ENCODE measurements at regions not wholly inside any gene's neighbourhood (a gene's known extent, or its start where the extent isn't known, plus 50 kb on each side); places are given as distances from the start of the nearest gene placed in this dataset.
A peak's percentile ranks its signal among the peaks of the same experiment; 100 is the strongest.
"Not testable (repeated sequence)": the region's sequence is repeated elsewhere in the genome, so short reads cannot be mapped to it uniquely, and the experiment has no call there.

DNA sequence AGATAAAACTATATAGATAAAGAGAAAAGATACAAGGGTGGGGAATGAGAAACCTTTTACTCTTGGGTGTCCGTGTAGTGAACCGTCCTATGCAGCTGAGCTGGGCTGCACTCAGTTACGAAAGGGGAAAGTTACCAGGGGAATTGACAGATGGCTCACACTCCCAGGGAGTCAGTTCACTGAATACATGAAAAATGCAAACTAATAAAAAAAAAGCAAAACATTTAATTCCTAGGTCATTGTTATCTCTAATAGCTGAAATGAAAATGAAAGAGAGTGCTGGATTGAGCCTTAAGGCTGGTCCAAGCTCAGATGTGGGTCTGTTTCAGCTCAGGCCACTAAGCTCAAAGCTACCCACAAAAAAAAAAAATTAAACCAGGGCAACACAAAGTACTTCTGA is 138.0 kb downstream of the THBS2 start:
- no peak overlapping the region for H3K4me2 ChIP-seq (ENCODE audit: low read length)
- H3K23ac ChIP-seq (ENCODE audit: low read length): no peak overlapping the region
- H3K9ac ChIP-seq (ENCODE audit: low read length): no peak overlapping the region
- H4K8ac ChIP-seq (ENCODE audit: low read depth, low read length): no peak overlapping the region
- no peak overlapping the region for H2BK15ac ChIP-seq (replicated peaks; ENCODE audit: low read depth)
- no peak overlapping the region for H3K56ac ChIP-seq (ENCODE audit: low read length)
- H2BK120ac ChIP-seq (ENCODE audit: low read depth, low read length): no peak overlapping the region
- no peak overlapping the region for H3K4me3 ChIP-seq (ENCODE audit: low read length)
- peaks cover 2% of the 10 kb centered on the region for H3K4me1 ChIP-seq (ENCODE audit: control insufficient read depth, low read depth, low read length)
- no peak overlapping the region for H3K27ac ChIP-seq (ENCODE audit: low read depth, low read length)
- H3K79me2 ChIP-seq (ENCODE audit: control insufficient read depth, insufficient read depth, low read length): no peaks in the 10 kb centered on the region
- H3K79me1 ChIP-seq (ENCODE audit: low read length): no peaks in the 10 kb centered on the region
- no peak overlapping the region for H4K5ac ChIP-seq (ENCODE audit: low read length)
- no peaks in the 10 kb centered on the region for H3K36me3 ChIP-seq (ENCODE audit: control insufficient read depth, insufficient read depth, low read length)
- DNase-seq: no peak
- no peaks in the 10 kb centered on the region for H3K27me3 ChIP-seq (ENCODE audit: insufficient read depth, low read length, poor library complexity)
- no peak overlapping the region for H2AK5ac ChIP-seq (ENCODE audit: low read length)
- no peak overlapping the region for H2BK5ac ChIP-seq (ENCODE audit: low read length)
- no CpG with 5 or more reads among the region's 3 CpGs for WGBS (ENCODE audit: extremely low coverage, insufficient coverage, low lambda C conversion rate)
- H3K18ac ChIP-seq (ENCODE audit: low read length): no peak overlapping the region
- H3K4ac ChIP-seq (ENCODE audit: low read depth, low read length): no peak overlapping the region

DNA sequence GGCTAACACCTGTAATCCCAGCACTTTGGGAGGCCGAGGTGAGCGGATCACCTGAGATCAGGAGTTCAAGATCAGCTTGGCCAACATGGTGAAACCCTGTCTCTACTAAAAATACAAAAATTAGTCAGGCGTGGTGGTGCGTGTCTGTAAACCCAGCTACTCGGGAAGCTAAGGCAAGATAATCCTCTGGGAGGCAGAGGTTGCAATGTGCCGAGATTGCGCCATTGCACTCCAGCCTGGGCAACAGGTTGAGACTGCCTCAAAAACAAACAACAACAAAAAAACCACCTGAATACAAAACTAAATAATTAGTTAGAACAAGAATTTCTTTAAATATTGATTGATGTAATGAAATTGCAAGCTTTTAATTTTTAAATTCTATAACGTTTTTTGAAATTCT is 139.0 kb downstream of the THBS2 start:
- H3K27ac ChIP-seq (ENCODE audit: low read depth, low read length); H3K4me3 ChIP-seq (ENCODE audit: low read length); H3K4ac ChIP-seq (ENCODE audit: low read depth, low read length); H3K27me3 ChIP-seq (ENCODE audit: insufficient read depth, low read length, poor library complexity); H3K9ac ChIP-seq (ENCODE audit: low read length); H4K8ac ChIP-seq (ENCODE audit: low read depth, low read length); DNase-seq; H3K4me2 ChIP-seq (ENCODE audit: low read length); H2BK5ac ChIP-seq (ENCODE audit: low read length); H3K18ac ChIP-seq (ENCODE audit: low read length); H2BK15ac ChIP-seq (replicated peaks; ENCODE audit: low read depth); H3K23ac ChIP-seq (ENCODE audit: low read length); H4K5ac ChIP-seq (ENCODE audit: low read length); H2BK120ac ChIP-seq (ENCODE audit: low read depth, low read length); H3K36me3 ChIP-seq (ENCODE audit: control insufficient read depth, insufficient read depth, low read length); H3K79me1 ChIP-seq (ENCODE audit: low read length); H3K79me2 ChIP-seq (ENCODE audit: control insufficient read depth, insufficient read depth, low read length); H3K4me1 ChIP-seq (ENCODE audit: control insufficient read depth, low read depth, low read length); H3K56ac ChIP-seq (ENCODE audit: low read length); H2AK5ac ChIP-seq (ENCODE audit: low read length): not testable (repeated sequence)
- no CpG with 5 or more reads among the region's 8 CpGs for WGBS (ENCODE audit: extremely low coverage, insufficient coverage, low lambda C conversion rate)

DNA sequence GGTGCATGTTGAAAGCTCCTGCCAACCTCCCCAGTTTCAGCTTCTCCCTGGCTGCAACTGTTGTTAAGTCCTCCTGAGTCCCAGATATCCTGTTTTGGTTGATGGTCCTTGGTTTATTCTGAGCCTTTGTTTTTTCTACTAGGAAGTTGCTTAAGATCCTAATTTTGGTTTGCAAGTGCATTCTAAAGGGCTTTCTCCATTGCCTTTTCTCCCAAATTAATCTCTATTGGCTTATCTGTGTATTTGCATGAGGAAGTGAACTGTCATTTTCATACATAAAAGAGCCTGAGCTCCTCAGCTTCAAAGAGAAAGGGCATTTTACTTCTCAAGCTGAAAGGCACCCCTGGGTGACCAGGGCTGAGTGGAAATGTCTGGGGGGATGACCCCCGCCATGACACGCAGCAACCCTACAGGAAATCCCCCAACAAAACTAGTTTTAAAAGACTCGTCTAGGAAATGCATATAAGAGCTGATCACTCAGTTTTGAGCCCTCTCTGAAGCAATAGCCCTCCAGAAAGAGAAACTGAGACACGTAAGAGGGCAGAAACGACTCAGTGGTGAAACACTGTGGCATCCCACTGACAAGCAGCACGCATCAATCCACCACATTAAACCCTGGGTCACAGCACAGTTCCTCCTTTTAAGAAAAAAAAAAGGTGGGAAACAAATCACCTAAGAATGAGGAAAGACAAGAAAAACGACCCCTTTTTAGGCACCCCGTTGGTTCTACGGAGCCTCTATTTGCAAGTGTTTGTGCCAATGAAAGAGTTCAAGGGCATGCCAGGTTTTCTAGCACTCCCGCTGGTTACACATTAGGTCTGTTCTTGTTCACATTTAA is 140.9 kb downstream of the THBS2 start:
- H3K4me3 ChIP-seq (ENCODE audit: low read length): no peak overlapping the region
- H3K23ac ChIP-seq (ENCODE audit: low read length): peak overlapping the region; percentile 6
- no peak overlapping the region for H2BK5ac ChIP-seq (ENCODE audit: low read length)
- no peak overlapping the region for H2BK120ac ChIP-seq (ENCODE audit: low read depth, low read length)
- no peak overlapping the region for H3K27ac ChIP-seq (ENCODE audit: low read depth, low read length)
- H3K9ac ChIP-seq (ENCODE audit: low read length): no peak overlapping the region
- no peak overlapping the region for H4K8ac ChIP-seq (ENCODE audit: low read depth, low read length)
- H3K18ac ChIP-seq (ENCODE audit: low read length): no peak overlapping the region
- no peak overlapping the region for H2AK5ac ChIP-seq (ENCODE audit: low read length)
- no peaks in the 10 kb centered on the region for H3K36me3 ChIP-seq (ENCODE audit: control insufficient read depth, insufficient read depth, low read length)
- WGBS (ENCODE audit: extremely low coverage, insufficient coverage, low lambda C conversion rate): no CpG with 5 or more reads among the region's 10 CpGs
- H3K4me1 ChIP-seq (ENCODE audit: control insufficient read depth, low read depth, low read length): peaks cover 2% of the 10 kb centered on the region
- peak; percentile 31 for DNase-seq
- H2BK15ac ChIP-seq (replicated peaks; ENCODE audit: low read depth): no peak overlapping the region
- H4K5ac ChIP-seq (ENCODE audit: low read length): no peak overlapping the region
- no peaks in the 10 kb centered on the region for H3K27me3 ChIP-seq (ENCODE audit: insufficient read depth, low read length, poor library complexity)
- no peak overlapping the region for H3K56ac ChIP-seq (ENCODE audit: low read length)
- no peak overlapping the region for H3K4me2 ChIP-seq (ENCODE audit: low read length)
- no peak overlapping the region for H3K4ac ChIP-seq (ENCODE audit: low read depth, low read length)
- H3K79me2 ChIP-seq (ENCODE audit: control insufficient read depth, insufficient read depth, low read length): no peaks in the 10 kb centered on the region
- H3K79me1 ChIP-seq (ENCODE audit: low read length): no peaks in the 10 kb centered on the region

DNA sequence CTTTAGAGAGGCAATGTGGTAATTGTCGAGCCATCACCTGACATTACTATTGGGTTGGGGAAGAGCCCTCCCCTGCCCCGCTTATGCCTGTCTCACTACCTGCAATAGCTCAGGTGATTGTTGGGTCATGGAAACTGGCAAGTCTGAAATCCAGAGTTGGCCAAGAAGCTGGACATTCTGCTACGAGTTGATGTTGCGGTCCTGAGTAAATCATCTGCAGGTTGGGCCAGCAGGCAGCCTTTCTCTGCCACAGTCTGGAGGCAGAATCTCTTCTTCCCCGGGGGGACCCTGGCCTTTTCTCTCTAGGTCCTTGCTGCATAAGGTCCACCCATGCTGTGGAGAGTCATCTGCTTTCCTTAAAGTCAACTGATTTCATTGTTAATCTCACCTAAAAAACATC is 142.4 kb downstream of the THBS2 start:
- Histone ChIP-seq H2AK5ac (ENCODE audit: low read length) (no peak overlapping the region), H3K4me2 (ENCODE audit: low read length) (no peak overlapping the region), H2BK15ac (replicated peaks; ENCODE audit: low read depth) (no peak overlapping the region), H3K56ac (ENCODE audit: low read length) (no peak overlapping the region), H4K5ac (ENCODE audit: low read length) (no peak overlapping the region), H3K23ac (ENCODE audit: low read length) (no peak overlapping the region), H4K8ac (ENCODE audit: low read depth, low read length) (no peak overlapping the region), H3K9ac (ENCODE audit: low read length) (no peak overlapping the region), H2BK5ac (ENCODE audit: low read length) (no peak overlapping the region), H3K79me1 (ENCODE audit: low read length) (no peaks in the 10 kb centered on the region), H3K4me3 (ENCODE audit: low read length) (no peak overlapping the region), H3K27ac (ENCODE audit: low read depth, low read length) (no peak overlapping the region), H3K4ac (ENCODE audit: low read depth, low read length) (no peak overlapping the region), H2BK120ac (ENCODE audit: low read depth, low read length) (no peak overlapping the region), H3K18ac (ENCODE audit: low read length) (no peak overlapping the region), H3K27me3 (ENCODE audit: insufficient read depth, low read length, poor library complexity) (no peaks in the 10 kb centered on the region), H3K79me2 (ENCODE audit: control insufficient read depth, insufficient read depth, low read length) (no peaks in the 10 kb centered on the region), H3K36me3 (ENCODE audit: control insufficient read depth, insufficient read depth, low read length) (no peaks in the 10 kb centered on the region), H3K4me1 (ENCODE audit: control insufficient read depth, low read depth, low read length) (peaks cover 2% of the 10 kb centered on the region)
- no peak for DNase-seq
- WGBS (ENCODE audit: extremely low coverage, insufficient coverage, low lambda C conversion rate): no CpG with 5 or more reads among the region's 5 CpGs

DNA sequence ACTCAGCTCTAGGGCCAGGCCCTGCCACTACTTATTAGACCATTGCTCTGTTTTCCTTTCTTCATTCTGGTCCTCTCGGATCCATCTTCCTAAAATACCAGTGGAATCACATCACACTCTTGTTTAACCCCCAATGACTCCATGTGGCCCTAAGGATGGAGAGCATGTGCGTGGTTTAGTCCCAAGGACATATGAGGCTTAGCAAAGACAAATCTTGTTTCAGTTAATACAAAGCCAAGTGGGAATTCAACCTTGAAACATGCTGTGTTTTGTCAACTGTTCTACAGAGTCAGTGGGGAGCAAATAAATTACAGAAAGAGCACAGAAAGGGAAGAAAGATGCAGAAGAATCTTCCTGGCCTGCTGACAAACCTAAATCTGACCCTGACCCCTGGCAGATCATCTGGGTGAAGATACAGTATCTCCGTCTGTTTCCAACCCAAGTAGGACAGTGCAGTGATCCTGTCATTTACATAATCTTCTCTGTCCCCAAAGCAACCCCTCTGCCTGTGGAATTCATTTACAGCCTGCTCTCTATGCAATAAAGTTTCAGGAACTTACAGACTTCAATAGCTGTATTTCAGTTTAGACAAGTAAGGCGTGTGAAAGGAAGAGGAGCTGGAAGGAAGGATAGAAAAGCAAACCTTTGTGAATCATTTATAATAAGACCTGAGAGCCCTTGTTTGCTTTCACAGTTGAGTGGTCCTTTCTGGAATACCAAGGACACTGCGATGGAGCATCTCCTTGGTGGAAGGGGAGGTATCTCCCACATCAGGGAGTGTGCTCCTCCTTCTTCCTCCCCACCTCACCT is 144.0 kb downstream of the THBS2 start:
- H3K18ac ChIP-seq (ENCODE audit: low read length): no peak overlapping the region
- DNase-seq: no peak

More for the DNA sequence above, 144.0 kb downstream of the THBS2 start:
- Histone ChIP-seq H3K23ac (ENCODE audit: low read length) (no peak overlapping the region), H3K4me1 (ENCODE audit: control insufficient read depth, low read depth, low read length) (peaks cover 2% of the 10 kb centered on the region), H3K4me3 (ENCODE audit: low read length) (no peak overlapping the region), H4K8ac (ENCODE audit: low read depth, low read length) (no peak overlapping the region), H2AK5ac (ENCODE audit: low read length) (no peak overlapping the region), H3K79me2 (ENCODE audit: control insufficient read depth, insufficient read depth, low read length) (no peaks in the 10 kb centered on the region), H3K56ac (ENCODE audit: low read length) (no peak overlapping the region), H3K79me1 (ENCODE audit: low read length) (no peaks in the 10 kb centered on the region), H4K5ac (ENCODE audit: low read length) (no peak overlapping the region), H2BK5ac (ENCODE audit: low read length) (no peak overlapping the region), H3K9ac (ENCODE audit: low read length) (no peak overlapping the region), H3K27me3 (ENCODE audit: insufficient read depth, low read length, poor library complexity) (no peaks in the 10 kb centered on the region), H3K36me3 (ENCODE audit: control insufficient read depth, insufficient read depth, low read length) (no peaks in the 10 kb centered on the region), H3K4me2 (ENCODE audit: low read length) (no peak overlapping the region), H2BK15ac (replicated peaks; ENCODE audit: low read depth) (no peak overlapping the region), H2BK120ac (ENCODE audit: low read depth, low read length) (no peak overlapping the region), H3K4ac (ENCODE audit: low read depth, low read length) (no peak overlapping the region), H3K27ac (ENCODE audit: low read depth, low read length) (no peak overlapping the region)
- WGBS (ENCODE audit: extremely low coverage, insufficient coverage, low lambda C conversion rate): no CpG with 5 or more reads among the region's 5 CpGs
